Neuronal stem cell (in vitro differentiated cells): ENCODE measurements at regions not wholly inside any gene's neighbourhood (a gene's known extent, or its start where the extent isn't known, plus 50 kb on each side); places are given as distances from the start of the nearest gene placed in this dataset.

ENCODE experiments used
- DNase-seq: peaks from one replicate; pipeline ENCODE4 v3.0.0-alpha.2; 2013; ENCODE audit warnings: low spot score
- H2AFZ ChIP-seq: one replicate; pipeline ENCODE4 v1.6.1; 2013; ENCODE audit warnings: mild to moderate bottlenecking, low read length, inconsistent platforms
- H2AK5ac ChIP-seq: 2 replicates; pipeline ENCODE4 v1.6.1; 2013; ENCODE audit warnings: low read depth, mild to moderate bottlenecking, inconsistent platforms, low read length, moderate library complexity, mixed read lengths
- H2BK120ac ChIP-seq: 2 replicates; pipeline ENCODE4 v1.6.1; 2013; ENCODE audit warnings: low read depth, mild to moderate bottlenecking, inconsistent platforms, low read length, moderate library complexity, mixed read lengths
- H2BK12ac ChIP-seq: one replicate; pipeline ENCODE4 v1.6.1; 2013; ENCODE audit warnings: low read length, inconsistent platforms
- H2BK15ac ChIP-seq: 2 replicates; pipeline ENCODE4 v1.6.1; 2013; ENCODE audit warnings: mild to moderate bottlenecking, low read length, inconsistent platforms, mixed read lengths
- H2BK5ac ChIP-seq: one replicate; pipeline ENCODE4 v1.6.1; 2013; ENCODE audit warnings: inconsistent platforms, mild to moderate bottlenecking, low read length, moderate library complexity
- H3K14ac ChIP-seq: one replicate; pipeline ENCODE4 v1.6.1; 2013; ENCODE audit warnings: low read length, inconsistent platforms
- H3K18ac ChIP-seq: 2 replicates; pipeline ENCODE4 v1.6.1; 2013; ENCODE audit warnings: low read length, inconsistent platforms
- H3K23ac ChIP-seq: 2 replicates; pipeline ENCODE4 v1.6.1; 2013; ENCODE audit warnings: low read depth, mild to moderate bottlenecking, mixed read lengths, low read length, inconsistent platforms; ENCODE audit not compliant: poor library complexity
- H3K27ac ChIP-seq: replicated peaks from 3 replicates; pipeline ENCODE4 v1.5.1; 2013; ENCODE audit warnings: low read length, inconsistent platforms
- H3K27me3 ChIP-seq, 3 experiments: 2 replicates each; pipeline ENCODE4 v1.6.1; 2013; ENCODE audit warnings: low read length in 3 of 3, mild to moderate bottlenecking in 2 of 3, inconsistent platforms in 1 of 3, low read depth in 1 of 3, mixed read lengths in 1 of 3, moderate library complexity in 1 of 3; ENCODE audit not compliant: control insufficient read depth in 3 of 3, insufficient read depth in 3 of 3
- H3K36me3 ChIP-seq, 2 donors: replicated peaks in 1 of 2; 2 replicates each; pipeline ENCODE4 v1.6.1; 2013; ENCODE audit warnings: low read length in 2 of 2; ENCODE audit not compliant: control insufficient read depth in 2 of 2, insufficient read depth in 2 of 2
- H3K4ac ChIP-seq: 2 replicates; pipeline ENCODE4 v1.6.1; 2013; ENCODE audit warnings: inconsistent platforms, mild to moderate bottlenecking, low read length, moderate library complexity
- H3K4me1 ChIP-seq, 2 donors: 1 replicate in 1 of 2; 2 replicates in 1 of 2; pipeline ENCODE4 v1.6.1; 2013; ENCODE audit warnings: low read length in 2 of 2, low read depth in 1 of 2; ENCODE audit not compliant: control insufficient read depth in 2 of 2, insufficient read depth in 1 of 2
- H3K4me2 ChIP-seq: one replicate; pipeline ENCODE4 v1.6.1; 2013; ENCODE audit warnings: mild to moderate bottlenecking, low read length, inconsistent platforms; ENCODE audit not compliant: insufficient read depth, poor library complexity, severe bottlenecking
- H3K4me3 ChIP-seq, 2 donors: 2 replicates each; pipeline ENCODE4 v1.5.1; 2013; ENCODE audit warnings: low read length in 2 of 2, mild to moderate bottlenecking in 2 of 2, inconsistent platforms in 1 of 2, moderate library complexity in 1 of 2
- H3K79me1 ChIP-seq: one replicate; pipeline ENCODE4 v1.6.1; 2013; ENCODE audit warnings: low read depth, mild to moderate bottlenecking, inconsistent platforms, low read length, moderate library complexity
- H3K9ac ChIP-seq: one replicate; pipeline ENCODE4 v1.6.1; 2013; ENCODE audit warnings: mild to moderate bottlenecking, low read depth, low read length, inconsistent platforms; ENCODE audit not compliant: poor library complexity
- H3K9me3 ChIP-seq, 2 donors: replicated peaks in 1 of 2; 2 replicates each; pipeline versions ENCODE3 to v1.6.1; 2013; ENCODE audit warnings: low read length in 2 of 2, mild to moderate bottlenecking in 2 of 2, inconsistent platforms in 1 of 2, low read depth in 1 of 2, mixed read lengths in 1 of 2, moderate library complexity in 1 of 2; ENCODE audit not compliant: control insufficient read depth in 2 of 2, insufficient read depth in 1 of 2
- H4K8ac ChIP-seq: one replicate; pipeline ENCODE4 v1.6.1; 2013; ENCODE audit warnings: low read depth, mild to moderate bottlenecking, inconsistent platforms, low read length, moderate library complexity
- H4K91ac ChIP-seq: one replicate; pipeline ENCODE4 v1.6.1; 2013; ENCODE audit warnings: low read length, low read depth, mild to moderate bottlenecking, inconsistent platforms; ENCODE audit not compliant: poor library complexity
- WGBS, 2 donors: extraction: QIAGEN DNeasy Blood & Tissue Kit; methylation state at CpG; one replicate each; pipeline ENCODE4 v1.1.7; 2013; ENCODE audit warnings: missing lambda C conversion rate in 2 of 2, mixed read lengths in 1 of 2; ENCODE audit not compliant: insufficient read length in 2 of 2, insufficient replicate concordance in 1 of 2; ENCODE audit errors: extremely low coverage in 2 of 2; 5-methylcytosine and 5-hydroxymethylcytosine counted together

GRCh38 chr3:1534252-1534651 lies 441.4 kb downstream of the CNTN6 start:
- Histone ChIP-seq H3K4me3 (no peak overlapping the region), H4K8ac (no peak overlapping the region), H3K79me1 (no peaks in the 10 kb centered on the region), H2BK12ac (no peak overlapping the region), H3K4ac (no peak overlapping the region), H4K91ac (no peak overlapping the region), H3K36me3 (no peaks in the 10 kb centered on the region), H2BK15ac (no peak overlapping the region), H2AFZ (no peak overlapping the region), H3K9me3 (no peaks in the 10 kb centered on the region), H3K18ac (no peak overlapping the region), H3K23ac (no peak overlapping the region), H2BK5ac (no peak overlapping the region), H3K14ac (no peak overlapping the region), H3K27ac (no peak overlapping the region), H3K4me2 (no peak overlapping the region), H3K27me3 (no peaks in the 10 kb centered on the region), H3K4me1 (no peaks in the 10 kb centered on the region), H2AK5ac (no peak overlapping the region), H2BK120ac (no peak overlapping the region), H3K9ac (no peak overlapping the region)
- WGBS, 2 donors: no CpG with 5 or more reads among the region's 3 CpGs
- no peak for DNase-seq

GRCh38 chr3:1535361-1535760 lies 442.5 kb downstream of the CNTN6 start:
- Histone ChIP-seq H4K8ac (no peak overlapping the region), H2AK5ac (no peak overlapping the region), H3K23ac (no peak overlapping the region), H3K18ac (no peak overlapping the region), H3K4me1 (no peaks in the 10 kb centered on the region), H3K4ac (no peak overlapping the region), H2AFZ (no peak overlapping the region), H3K36me3 (no peaks in the 10 kb centered on the region), H3K9me3 (no peaks in the 10 kb centered on the region), H2BK120ac (no peak overlapping the region), H3K4me3 (no peak overlapping the region), H3K9ac (no peak overlapping the region), H4K91ac (no peak overlapping the region), H2BK15ac (no peak overlapping the region), H2BK5ac (no peak overlapping the region), H3K4me2 (no peak overlapping the region), H2BK12ac (no peak overlapping the region), H3K27ac (no peak overlapping the region), H3K14ac (no peak overlapping the region), H3K79me1 (no peaks in the 10 kb centered on the region), H3K27me3 (no peaks in the 10 kb centered on the region)
- DNase-seq: no peak
- no CpG with 5 or more reads among the region's 1 CpG for WGBS, 2 donors

- Histone ChIP-seq H3K14ac (no peak overlapping the region), H4K8ac (no peak overlapping the region), H3K27me3 (no peaks in the 10 kb centered on the region), H2BK5ac (no peak overlapping the region), H3K79me1 (no peaks in the 10 kb centered on the region), H3K23ac (no peak overlapping the region), H2BK15ac (no peak overlapping the region), H4K91ac (no peak overlapping the region), H2AFZ (no peak overlapping the region), H3K4me1 (no peaks in the 10 kb centered on the region), H3K9me3 (no peaks in the 10 kb centered on the region), H3K18ac (no peak overlapping the region), H3K4me3 (no peak overlapping the region), H2BK12ac (no peak overlapping the region), H3K4ac (no peak overlapping the region), H2AK5ac (no peak overlapping the region), H2BK120ac (no peak overlapping the region), H3K27ac (no peak overlapping the region), H3K9ac (no peak overlapping the region), H3K4me2 (no peak overlapping the region), H3K36me3 (no peaks in the 10 kb centered on the region)
- no peak for DNase-seq
- no CpG with 5 or more reads among the region's 1 CpG for WGBS, 2 donors
These were observed 447.9 kb downstream of the CNTN6 start for GRCh38 chr3:1540686-1541085.

GRCh38 chr3:1551741-1552140 lies 458.9 kb downstream of the CNTN6 start:
- no peak overlapping the region for H4K8ac ChIP-seq
- no peak overlapping the region for H3K14ac ChIP-seq
- no peak overlapping the region for H3K9ac ChIP-seq
- no peak overlapping the region for H2BK5ac ChIP-seq
- no peak overlapping the region for H3K23ac ChIP-seq
- WGBS, 2 donors: no CpG with 5 or more reads among the region's 2 CpGs
- H4K91ac ChIP-seq: no peak overlapping the region
- H2BK120ac ChIP-seq: no peak overlapping the region
- no peak overlapping the region for H3K27ac ChIP-seq
- no peak overlapping the region for H2AK5ac ChIP-seq
- H2BK12ac ChIP-seq: no peak overlapping the region
- H3K36me3 ChIP-seq: no peaks in the 10 kb centered on the region
- H3K4ac ChIP-seq: no peak overlapping the region
- no peak overlapping the region for H2BK15ac ChIP-seq
- no peak overlapping the region for H3K18ac ChIP-seq
- peaks cover 0 to 2% of the 10 kb centered on the region in 2 donors for H3K4me1 ChIP-seq
- H3K79me1 ChIP-seq: no peaks in the 10 kb centered on the region
- H3K9me3 ChIP-seq: no peaks in the 10 kb centered on the region
- H2AFZ ChIP-seq: no peak overlapping the region
- no peak overlapping the region for H3K4me3 ChIP-seq
- no peak for DNase-seq
- no peaks in the 10 kb centered on the region for H3K27me3 ChIP-seq
- H3K4me2 ChIP-seq: no peak overlapping the region
